ENCODE measurements at regions not wholly inside any gene's neighbourhood (a gene's known extent, or its start where the extent isn't known, plus 50 kb on each side); places are given as distances from the start of the nearest gene placed in this dataset.

DNA sequence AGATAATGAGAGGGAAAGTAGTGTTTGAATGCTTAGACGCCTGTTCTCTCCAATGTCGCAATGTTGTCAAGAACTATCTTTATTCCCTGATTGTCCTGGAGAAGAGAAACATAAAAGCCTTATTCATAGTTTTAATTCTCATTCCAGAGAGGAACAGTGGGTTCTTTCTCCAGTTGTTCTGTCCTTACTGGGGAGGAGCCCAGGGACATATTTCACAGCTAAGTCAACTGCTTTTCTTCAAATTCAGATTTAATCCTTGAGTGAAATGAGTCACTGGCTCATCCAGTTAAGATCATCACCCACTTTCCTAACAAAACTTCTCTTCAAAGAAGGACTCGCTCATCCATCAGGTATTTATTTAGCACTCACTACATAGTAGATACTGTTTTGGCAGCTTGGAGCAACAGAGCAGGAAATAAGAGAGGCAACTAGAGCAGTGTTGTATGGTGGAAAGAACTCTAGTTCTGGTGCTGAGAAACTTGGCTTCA, 365.7 kb upstream of the USP24 start:
- FAIRE-seq (no peak), ATAC-seq (peak; percentile 30 to 71; a peak in 3 of 6 replicates)
- POLR2A ChIA-PET = no interaction called here

DNA sequence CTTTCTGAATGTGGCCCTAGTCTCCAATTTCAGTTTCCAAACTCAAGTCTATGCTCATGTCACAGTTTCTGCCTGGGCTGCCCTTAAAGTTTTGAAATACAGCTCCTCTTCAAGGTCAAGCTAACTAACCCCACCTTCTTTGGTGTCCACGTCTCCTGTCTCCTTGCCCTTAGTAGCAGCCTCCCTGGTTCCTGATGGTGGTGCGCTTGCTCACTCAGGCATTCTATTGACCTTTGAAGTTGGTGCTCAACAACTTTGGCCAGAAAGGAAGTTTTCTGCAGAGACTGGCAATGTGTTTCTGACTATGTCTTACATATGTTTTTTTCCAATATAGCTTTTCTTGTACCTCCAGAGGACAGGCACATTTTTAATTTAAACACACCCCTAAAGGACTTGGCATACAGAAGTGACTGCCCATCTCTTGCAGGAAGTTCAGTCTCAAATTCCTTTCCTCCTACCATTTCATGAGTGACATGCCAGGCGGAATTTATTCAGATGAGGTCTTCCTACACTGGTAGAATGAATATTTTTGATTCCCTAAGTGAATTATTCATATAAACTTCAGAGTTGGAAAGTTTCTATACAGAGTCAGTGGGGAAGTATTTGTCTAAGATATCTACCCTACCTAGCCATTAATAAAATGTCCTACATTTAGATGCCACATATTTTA, 364.3 kb upstream of the USP24 start:
- no peak overlapping the region for H3K4me3 ChIP-seq
- FAIRE-seq (no peak), ATAC-seq (no peak), DNase-seq (ENCODE audit: low read depth in 1 of 2, low spot score in 1 of 2) (no peak)
- ChIA-PET CTCF (no interaction called here), POLR2A (no interaction called here)
- H3K27ac ChIP-seq = peak overlapping the region; percentile 57 to 72; a peak in 2 of 6 replicates
- 87% methylated on average over 3 of the region's 3 CpGs for WGBS (ENCODE audit: missing lambda C conversion rate)
- peaks cover 20% of the 10 kb centered on the region; the same call in 2 of the 3 replicates for H3K4me1 ChIP-seq
- no peak overlapping the region for H3K4me2 ChIP-seq
- no peaks in the 10 kb centered on the region for H3K9me3 ChIP-seq
- TF ChIP-seq MYC (IDR thresholded peaks at IDR 0.05; ENCODE audit: borderline replicate concordance, low read length) (no peak), EHF (CRISPR knock-in tag; IDR thresholded peaks at IDR 0.05) (no peak), POLR2AphosphoS2 (conservative IDR thresholded peaks at IDR 0.05; ENCODE audit: low read length) (no peak), PHF8 (IDR thresholded peaks at IDR 0.05; ENCODE audit: borderline replicate concordance, low read depth) (no peak), GATA3 (IDR thresholded peaks at IDR 0.05; ENCODE audit: borderline replicate concordance) (no peak), ZSCAN20 (CRISPR knock-in tag; IDR thresholded peaks at IDR 0.05) (no peak), CHD2 (IDR thresholded peaks at IDR 0.05; ENCODE audit: low read length, partially characterized antibody) (no peak), CHD4 (IDR thresholded peaks at IDR 0.05; ENCODE audit: borderline replicate concordance) (no peak), HOXB13 (CRISPR knock-in tag; IDR thresholded peaks at IDR 0.05; ENCODE audit: low read depth) (no peak), POLR2A (IDR thresholded peaks at IDR 0.05; ENCODE audit: low read length) (no peak), HOXB5 (CRISPR knock-in tag; IDR thresholded peaks at IDR 0.05) (no peak), EHMT2 (IDR thresholded peaks at IDR 0.05; ENCODE audit: low read depth) (no peak), RFX5 (IDR thresholded peaks at IDR 0.05) (no peak), ZFP36 (IDR thresholded peaks at IDR 0.05; ENCODE audit: borderline replicate concordance, partially characterized antibody) (no peak), KDM5A (IDR thresholded peaks at IDR 0.05) (no peak), ZC3H11A (IDR thresholded peaks at IDR 0.05) (no peak)
- TF ChIP-seq, protein P1, sequence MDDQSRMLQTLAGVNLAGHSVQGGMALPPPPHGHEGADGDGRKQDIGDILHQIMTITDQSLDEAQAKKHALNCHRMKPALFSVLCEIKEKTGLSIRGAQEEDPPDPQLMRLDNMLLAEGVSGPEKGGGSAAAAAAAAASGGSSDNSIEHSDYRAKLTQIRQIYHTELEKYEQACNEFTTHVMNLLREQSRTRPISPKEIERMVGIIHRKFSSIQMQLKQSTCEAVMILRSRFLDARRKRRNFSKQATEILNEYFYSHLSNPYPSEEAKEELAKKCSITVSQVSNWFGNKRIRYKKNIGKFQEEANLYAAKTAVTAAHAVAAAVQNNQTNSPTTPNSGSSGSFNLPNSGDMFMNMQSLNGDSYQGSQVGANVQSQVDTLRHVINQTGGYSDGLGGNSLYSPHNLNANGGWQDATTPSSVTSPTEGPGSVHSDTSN (IDR thresholded peaks at IDR 0.05) = no peak
- TF ChIP-seq, protein P2, sequence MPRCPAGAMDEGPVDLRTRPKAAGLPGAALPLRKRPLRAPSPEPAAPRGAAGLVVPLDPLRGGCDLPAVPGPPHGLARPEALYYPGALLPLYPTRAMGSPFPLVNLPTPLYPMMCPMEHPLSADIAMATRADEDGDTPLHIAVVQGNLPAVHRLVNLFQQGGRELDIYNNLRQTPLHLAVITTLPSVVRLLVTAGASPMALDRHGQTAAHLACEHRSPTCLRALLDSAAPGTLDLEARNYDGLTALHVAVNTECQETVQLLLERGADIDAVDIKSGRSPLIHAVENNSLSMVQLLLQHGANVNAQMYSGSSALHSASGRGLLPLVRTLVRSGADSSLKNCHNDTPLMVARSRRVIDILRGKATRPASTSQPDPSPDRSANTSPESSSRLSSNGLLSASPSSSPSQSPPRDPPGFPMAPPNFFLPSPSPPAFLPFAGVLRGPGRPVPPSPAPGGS (IDR thresholded peaks at IDR 0.05) = no peak
- TF ChIP-seq, protein P3, sequence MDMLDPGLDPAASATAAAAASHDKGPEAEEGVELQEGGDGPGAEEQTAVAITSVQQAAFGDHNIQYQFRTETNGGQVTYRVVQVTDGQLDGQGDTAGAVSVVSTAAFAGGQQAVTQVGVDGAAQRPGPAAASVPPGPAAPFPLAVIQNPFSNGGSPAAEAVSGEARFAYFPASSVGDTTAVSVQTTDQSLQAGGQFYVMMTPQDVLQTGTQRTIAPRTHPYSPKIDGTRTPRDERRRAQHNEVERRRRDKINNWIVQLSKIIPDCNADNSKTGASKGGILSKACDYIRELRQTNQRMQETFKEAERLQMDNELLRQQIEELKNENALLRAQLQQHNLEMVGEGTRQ (IDR thresholded peaks at IDR 0.05) = no peak

More for the DNA sequence above, 365.7 kb upstream of the USP24 start:
- peak overlapping the region; percentile 42 for H3K4me2 ChIP-seq
- WGBS (ENCODE audit: missing lambda C conversion rate) = 59% methylated on average over 3 of the region's 3 CpGs
- TF ChIP-seq FOSL2 (IDR thresholded peaks at IDR 0.05) = 0 out of 2 replicates have a peak, but pooled peaks have one; percentile 19
- peak; percentile 44 for TF ChIP-seq FOSL2 (CRISPR knock-in tag; IDR thresholded peaks at IDR 0.05)
- TF ChIP-seq CEBPB (IDR thresholded peaks at IDR 0.05) = peak in 1 of 2 experiments; percentile 41; a peak in 1 of 4 replicates
- no peak for TF ChIP-seq BHLHE40 (IDR thresholded peaks at IDR 0.05; ENCODE audit: low read depth, low read length)
- no peak overlapping the region for H3K4me3 ChIP-seq
- CTCF ChIA-PET = interaction anchor here (1.2 kb wide), 1 partner anchor 296 kb away, joined by 7 read pairs; no protein-coding TSS in a partner anchor
- peaks cover 26% of the 10 kb centered on the region; the same call in 2 of the 3 replicates for H3K4me1 ChIP-seq
- peak overlapping the region; percentile 48 to 72 for H3K27ac ChIP-seq
- no peaks in the 10 kb centered on the region for H3K9me3 ChIP-seq
- peak in 1 of 2 experiments; percentile 42 for DNase-seq (ENCODE audit: low read depth in 1 of 2, low spot score in 1 of 2)
